Neural cell (in vitro differentiated cells): ENCODE measurements at regions not wholly inside any gene's neighbourhood (a gene's known extent, or its start where the extent isn't known, plus 50 kb on each side); places are given as distances from the start of the nearest gene placed in this dataset.

Experiments
- H2AFZ ChIP-seq: fragments of 200-600, 300-800 bp; sonication (generic), shearing (Covaris generic); 2 replicates; pipeline ENCODE4 v1.6.0; 2014; ENCODE audit warnings: low read depth, mild to moderate bottlenecking, antibody characterized with exemption, low read length, moderate library complexity
- H3F3A ChIP-seq: fragments of 200-600 bp; shearing (Covaris generic); 2 replicates; pipeline ENCODE4 v1.6.1; 2016; ENCODE audit warnings: mild to moderate bottlenecking, moderate library complexity, mixed read lengths, antibody characterized with exemption, low read length; ENCODE audit not compliant: insufficient read depth, poor library complexity, severe bottlenecking
- H3K27ac ChIP-seq: fragments of 200-600, 300-800 bp; sonication (generic), shearing (Covaris generic); 2 replicates; pipeline ENCODE4 v1.5.1; 2014; ENCODE audit warnings: mild to moderate bottlenecking, low read length, moderate library complexity
- H3K27me3 ChIP-seq: fragments of 300-800, 200-600 bp; sonication (generic), shearing (Covaris generic); 2 replicates; pipeline ENCODE4 v1.6.0; 2014; ENCODE audit warnings: mild to moderate bottlenecking, low read depth, low read length, moderate library complexity; ENCODE audit not compliant: insufficient read depth
- H3K36me3 ChIP-seq: fragments of 300-800, 200-600 bp; sonication (generic), shearing (Covaris generic); 2 replicates; pipeline ENCODE4 v1.5.1; 2014; ENCODE audit warnings: mild to moderate bottlenecking, antibody characterized with exemption, low read length, moderate library complexity; ENCODE audit not compliant: insufficient read depth
- H3K4me2 ChIP-seq: fragments of 300-800, 200-600 bp; sonication (generic), shearing (Covaris generic); 2 replicates; pipeline ENCODE4 v1.6.0; 2014; ENCODE audit warnings: mild to moderate bottlenecking, low read length
- H3K4me3 ChIP-seq: fragments of 300-800, 200-600 bp; sonication (generic), shearing (Covaris generic); 2 replicates; pipeline ENCODE4 v1.5.1; 2014; ENCODE audit warnings: mild to moderate bottlenecking, low read length, moderate library complexity
- H3K79me2 ChIP-seq: fragments of 200-600 bp; shearing (Covaris generic); replicated peaks from 2 replicates; pipeline ENCODE4 v1.6.0; 2014; ENCODE audit warnings: mild to moderate bottlenecking, low read length, moderate library complexity; ENCODE audit not compliant: insufficient read depth
- H3K9ac ChIP-seq: fragments of 300-800, 200-600 bp; sonication (generic), shearing (Covaris generic); 2 replicates; pipeline ENCODE4 v1.6.1; 2016; ENCODE audit warnings: mild to moderate bottlenecking, low read length, mixed read lengths
- H3K9me2 ChIP-seq: fragments of 200-600 bp; shearing (Covaris generic); 2 replicates; pipeline ENCODE4 v1.6.1; 2016; ENCODE audit warnings: mild to moderate bottlenecking, low read length, mixed read lengths; ENCODE audit not compliant: insufficient read depth
- H3K9me3 ChIP-seq: fragments of 200-600, 300-800 bp; sonication (generic), shearing (Covaris generic); 2 replicates; pipeline ENCODE4 v1.6.1; 2016; ENCODE audit warnings: mild to moderate bottlenecking, mixed run types, low read length, moderate library complexity, mixed read lengths
- H4K20me1 ChIP-seq: fragments of 200-600 bp; shearing (Covaris generic); 2 replicates; pipeline ENCODE4 v1.6.1; 2016; ENCODE audit warnings: mild to moderate bottlenecking, mixed run types; ENCODE audit not compliant: insufficient read depth
- EP300 ChIP-seq: fragments of 450-650 bp; conservative IDR thresholded peaks from 2 replicates; pipeline ENCODE4 v1.6.1; 2014; ENCODE audit warnings: antibody characterized with exemption, mild to moderate bottlenecking, moderate library complexity; ENCODE audit not compliant: poor library complexity, severe bottlenecking
- EZH2 ChIP-seq: fragments of 200-600, 300-800 bp; shearing (Covaris generic), sonication (generic); IDR thresholded peaks from 2 replicates; pipeline ENCODE4 v1.6.1; 2014; ENCODE audit warnings: antibody characterized with exemption, low read length, borderline replicate concordance, mild to moderate bottlenecking; ENCODE audit not compliant: insufficient read depth, poor library complexity, severe bottlenecking
- MXI1 ChIP-seq: fragments of 450-650 bp; conservative IDR thresholded peaks from 2 replicates; pipeline ENCODE4 v1.6.1; 2014; ENCODE audit warnings: antibody characterized with exemption, mild to moderate bottlenecking; ENCODE audit not compliant: poor library complexity, severe bottlenecking
- POLR2AphosphoS5 ChIP-seq: IDR thresholded peaks from 2 replicates; pipeline ENCODE4 v1.6.1; 2012
- RAD21 ChIP-seq: fragments of 450-650 bp; conservative IDR thresholded peaks from 2 replicates; pipeline ENCODE4 v1.6.1; 2014; ENCODE audit warnings: antibody characterized with exemption, mild to moderate bottlenecking, moderate library complexity
- SMC3 ChIP-seq: fragments of 450-650 bp; conservative IDR thresholded peaks from 2 replicates; pipeline ENCODE4 v1.6.1; 2014; ENCODE audit warnings: antibody characterized with exemption, mild to moderate bottlenecking, moderate library complexity; ENCODE audit not compliant: poor library complexity
- TAF1 ChIP-seq: IDR thresholded peaks from 2 replicates; pipeline ENCODE4 v1.6.1; 2012; ENCODE audit warnings: low read depth
- TF ChIP-seq, protein P1 (sequence below): IDR thresholded peaks from 2 replicates; pipeline ENCODE4 v1.6.1; 2012; ENCODE audit warnings: borderline replicate concordance
- TF ChIP-seq, protein P2 (sequence below): fragments of 450-650 bp; IDR thresholded peaks from 2 replicates; pipeline ENCODE4 v1.5.1; 2014; ENCODE audit warnings: antibody characterized with exemption, mild to moderate bottlenecking, moderate library complexity; ENCODE audit not compliant: poor library complexity, severe bottlenecking

DNA sequence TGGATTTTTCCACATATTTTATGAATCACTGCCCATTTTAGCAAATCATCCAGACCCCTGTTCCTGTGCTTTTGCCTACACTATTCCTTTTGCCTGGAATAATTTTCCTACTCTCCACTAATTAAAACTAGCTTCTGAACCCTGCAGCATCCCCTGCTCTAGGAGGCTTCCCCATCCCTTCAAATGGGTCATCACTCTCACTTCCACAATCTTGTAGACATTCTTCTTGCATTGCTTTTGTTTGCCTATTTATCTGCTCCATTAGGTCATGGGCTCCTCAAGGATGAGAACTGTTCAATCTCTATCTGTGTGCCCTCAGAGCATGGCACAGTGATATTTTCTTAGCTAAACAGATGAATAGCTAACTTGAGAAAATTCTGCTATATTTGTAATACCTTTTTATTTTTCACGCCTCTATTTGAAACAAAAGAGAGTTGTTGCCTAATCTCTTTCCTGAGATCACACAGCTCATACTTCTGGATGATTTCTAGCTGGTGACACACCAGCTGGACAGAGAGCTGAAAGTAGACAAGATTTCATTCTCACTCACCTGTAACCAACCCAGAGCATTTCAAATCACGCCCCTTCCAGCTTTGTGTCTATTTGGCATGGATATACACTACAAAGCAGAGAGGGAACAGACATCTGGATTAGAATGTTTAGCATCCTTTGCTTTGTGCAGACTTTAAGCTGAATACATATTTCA, 466.0 kb downstream of the FOXO1 start:
- no peaks in the 10 kb centered on the region for H3K27me3 ChIP-seq
- no peaks in the 10 kb centered on the region for H3K36me3 ChIP-seq
- no peaks in the 10 kb centered on the region for H3K79me2 ChIP-seq
- TF ChIP-seq TAF1 (no peak), SMC3 (no peak), POLR2AphosphoS5 (no peak), RAD21 (no peak), EZH2 (no peak), EP300 (no peak), MXI1 (no peak)
- TF ChIP-seq, protein P1, sequence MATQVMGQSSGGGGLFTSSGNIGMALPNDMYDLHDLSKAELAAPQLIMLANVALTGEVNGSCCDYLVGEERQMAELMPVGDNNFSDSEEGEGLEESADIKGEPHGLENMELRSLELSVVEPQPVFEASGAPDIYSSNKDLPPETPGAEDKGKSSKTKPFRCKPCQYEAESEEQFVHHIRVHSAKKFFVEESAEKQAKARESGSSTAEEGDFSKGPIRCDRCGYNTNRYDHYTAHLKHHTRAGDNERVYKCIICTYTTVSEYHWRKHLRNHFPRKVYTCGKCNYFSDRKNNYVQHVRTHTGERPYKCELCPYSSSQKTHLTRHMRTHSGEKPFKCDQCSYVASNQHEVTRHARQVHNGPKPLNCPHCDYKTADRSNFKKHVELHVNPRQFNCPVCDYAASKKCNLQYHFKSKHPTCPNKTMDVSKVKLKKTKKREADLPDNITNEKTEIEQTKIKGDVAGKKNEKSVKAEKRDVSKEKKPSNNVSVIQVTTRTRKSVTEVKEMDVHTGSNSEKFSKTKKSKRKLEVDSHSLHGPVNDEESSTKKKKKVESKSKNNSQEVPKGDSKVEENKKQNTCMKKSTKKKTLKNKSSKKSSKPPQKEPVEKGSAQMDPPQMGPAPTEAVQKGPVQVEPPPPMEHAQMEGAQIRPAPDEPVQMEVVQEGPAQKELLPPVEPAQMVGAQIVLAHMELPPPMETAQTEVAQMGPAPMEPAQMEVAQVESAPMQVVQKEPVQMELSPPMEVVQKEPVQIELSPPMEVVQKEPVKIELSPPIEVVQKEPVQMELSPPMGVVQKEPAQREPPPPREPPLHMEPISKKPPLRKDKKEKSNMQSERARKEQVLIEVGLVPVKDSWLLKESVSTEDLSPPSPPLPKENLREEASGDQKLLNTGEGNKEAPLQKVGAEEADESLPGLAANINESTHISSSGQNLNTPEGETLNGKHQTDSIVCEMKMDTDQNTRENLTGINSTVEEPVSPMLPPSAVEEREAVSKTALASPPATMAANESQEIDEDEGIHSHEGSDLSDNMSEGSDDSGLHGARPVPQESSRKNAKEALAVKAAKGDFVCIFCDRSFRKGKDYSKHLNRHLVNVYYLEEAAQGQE = no peak
- TF ChIP-seq, protein P2, sequence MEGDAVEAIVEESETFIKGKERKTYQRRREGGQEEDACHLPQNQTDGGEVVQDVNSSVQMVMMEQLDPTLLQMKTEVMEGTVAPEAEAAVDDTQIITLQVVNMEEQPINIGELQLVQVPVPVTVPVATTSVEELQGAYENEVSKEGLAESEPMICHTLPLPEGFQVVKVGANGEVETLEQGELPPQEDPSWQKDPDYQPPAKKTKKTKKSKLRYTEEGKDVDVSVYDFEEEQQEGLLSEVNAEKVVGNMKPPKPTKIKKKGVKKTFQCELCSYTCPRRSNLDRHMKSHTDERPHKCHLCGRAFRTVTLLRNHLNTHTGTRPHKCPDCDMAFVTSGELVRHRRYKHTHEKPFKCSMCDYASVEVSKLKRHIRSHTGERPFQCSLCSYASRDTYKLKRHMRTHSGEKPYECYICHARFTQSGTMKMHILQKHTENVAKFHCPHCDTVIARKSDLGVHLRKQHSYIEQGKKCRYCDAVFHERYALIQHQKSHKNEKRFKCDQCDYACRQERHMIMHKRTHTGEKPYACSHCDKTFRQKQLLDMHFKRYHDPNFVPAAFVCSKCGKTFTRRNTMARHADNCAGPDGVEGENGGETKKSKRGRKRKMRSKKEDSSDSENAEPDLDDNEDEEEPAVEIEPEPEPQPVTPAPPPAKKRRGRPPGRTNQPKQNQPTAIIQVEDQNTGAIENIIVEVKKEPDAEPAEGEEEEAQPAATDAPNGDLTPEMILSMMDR = no peak
- H3K4me3 ChIP-seq = no peak overlapping the region
- H2AFZ ChIP-seq = no peak overlapping the region
- H3K27ac ChIP-seq = no peak overlapping the region
- H3K9ac ChIP-seq = no peak overlapping the region
- H4K20me1 ChIP-seq = no peaks in the 10 kb centered on the region
- no peaks in the 10 kb centered on the region for H3K9me3 ChIP-seq
- no peaks in the 10 kb centered on the region for H3K9me2 ChIP-seq
- no peaks in the 10 kb centered on the region for H3F3A ChIP-seq
- no peak overlapping the region for H3K4me2 ChIP-seq

GRCh38 chr13:40204246-40204645, 462.2 kb downstream of the FOXO1 start:
- H3K9me2 ChIP-seq = no peaks in the 10 kb centered on the region
- no peak overlapping the region for H3K27ac ChIP-seq
- TF ChIP-seq POLR2AphosphoS5 = no peak
- TF ChIP-seq EP300 = no peak
- no peak for TF ChIP-seq TAF1
- TF ChIP-seq RAD21 = no peak
- TF ChIP-seq MXI1 = no peak
- TF ChIP-seq, protein P1 = no peak
- TF ChIP-seq, protein P2 = no peak
- TF ChIP-seq SMC3 = no peak
- TF ChIP-seq EZH2 = no peak

More at GRCh38 chr13:40204246-40204645, 462.2 kb downstream of the FOXO1 start:
- Histone ChIP-seq H4K20me1 (no peaks in the 10 kb centered on the region), H3K9ac (no peak overlapping the region), H3F3A (no peaks in the 10 kb centered on the region), H3K9me3 (no peaks in the 10 kb centered on the region), H3K79me2 (no peaks in the 10 kb centered on the region), H3K36me3 (no peaks in the 10 kb centered on the region), H3K4me2 (no peak overlapping the region), H2AFZ (no peak overlapping the region), H3K27me3 (no peaks in the 10 kb centered on the region), H3K4me3 (no peak overlapping the region)
